Suprapubic skin (tissue), 4 donors: ENCODE measurements at regions not wholly inside any gene's neighbourhood (a gene's known extent, or its start where the extent isn't known, plus 50 kb on each side); places are given as distances from the start of the nearest gene placed in this dataset.

Experiments
- DNase-seq, 2 donors: peaks; one replicate each; pipeline ENCODE4 v3.0.0-alpha.2; 2019; ENCODE audit warnings: low spot score in 2 of 2
- H3K27ac ChIP-seq: fragments of 200-600 bp; sonication (generic); one replicate; pipeline ENCODE4 v1.5.1; 2019
- H3K27me3 ChIP-seq: fragments of 200-600 bp; sonication (generic); one replicate; pipeline ENCODE4 v1.5.1; 2019
- H3K36me3 ChIP-seq: fragments of 200-600 bp; sonication (generic); one replicate; pipeline ENCODE4 v1.5.1; 2019
- H3K4me1 ChIP-seq: fragments of 200-600 bp; sonication (generic); one replicate; pipeline ENCODE4 v1.5.1; 2019
- H3K4me3 ChIP-seq: fragments of 200-600 bp; sonication (generic); one replicate; pipeline ENCODE4 v1.5.1; 2019; ENCODE audit warnings: mild to moderate bottlenecking
- H3K9me3 ChIP-seq: fragments of 200-600 bp; sonication (generic); one replicate; pipeline ENCODE4 v1.5.1; 2019
- CTCF ChIP-seq, 2 donors: fragments of 200-600 bp in 1 of 2; fragments of 450-650 bp in 1 of 2; sonication (generic) in 1 of 2; IDR thresholded peaks; one replicate each; pipeline ENCODE4 v1.5.1; 2016 to 2019; ENCODE audit warnings: antibody characterized with exemption in 2 of 2, mild to moderate bottlenecking in 1 of 2, moderate library complexity in 1 of 2
- EP300 ChIP-seq: sonication (generic); formaldehyde crosslinking; IDR thresholded peaks from one replicate; pipeline ENCODE4 v1.6.1; 2017; ENCODE audit warnings: antibody characterized with exemption
- POLR2A ChIP-seq, 2 donors: fragments of 450-650 bp; IDR thresholded peaks; one replicate each; pipeline ENCODE4 v1.6.1; 2017; ENCODE audit warnings: antibody characterized with exemption in 2 of 2, mild to moderate bottlenecking in 2 of 2, moderate library complexity in 2 of 2
- POLR2AphosphoS5 ChIP-seq, 3 donors: sonication (generic); formaldehyde crosslinking; IDR thresholded peaks; one replicate each; pipeline ENCODE4 v1.6.1; 2017; ENCODE audit warnings: antibody characterized with exemption in 3 of 3
- WGBS: methylation state at CpG from one replicate; pipeline ENCODE4 v1.1.5; 2018; 5-methylcytosine and 5-hydroxymethylcytosine counted together

DNA sequence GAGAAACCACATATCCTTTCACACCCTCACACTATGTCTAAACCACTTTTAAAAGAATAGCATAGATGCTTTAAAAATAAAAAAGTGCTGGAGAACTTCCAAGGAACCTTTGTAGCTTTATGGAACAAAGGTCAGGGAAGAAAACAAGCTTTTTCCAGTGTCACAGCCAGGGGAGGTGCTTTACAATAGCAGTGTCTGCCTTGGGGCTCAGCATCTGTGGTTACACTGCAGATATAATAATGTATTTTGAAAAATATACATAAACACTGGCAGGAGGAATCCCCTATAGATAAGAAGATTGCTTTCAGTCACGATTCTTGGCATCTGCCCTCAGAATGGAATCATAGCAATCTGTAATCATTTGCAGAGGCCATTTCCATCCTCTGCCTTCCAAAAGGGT is 362.4 kb upstream of the LRRC3B start:
- TF ChIP-seq CTCF (IDR thresholded peaks at IDR 0.05), result no peak
- no peak for TF ChIP-seq EP300
- no peak for TF ChIP-seq POLR2A (IDR thresholded peaks at IDR 0.05)
- no peak for TF ChIP-seq POLR2AphosphoS5 (IDR thresholded peaks at IDR 0.05)
- no peak for DNase-seq
- H3K27ac ChIP-seq, result no peak overlapping the region

GRCh38 chr3:26264708-26265107 is 357.9 kb upstream of the LRRC3B start:
- whole genome bisulfite sequencing, result 67% methylated on average over 4 of the region's 4 CpGs
- no peak for DNase-seq

More for the DNA sequence above, 362.4 kb upstream of the LRRC3B start:
- WGBS, result 28% methylated on average over 1 of the region's 1 CpG
- Histone ChIP-seq H3K4me3 (no peak overlapping the region), H3K27me3 (no peaks in the 10 kb centered on the region), H3K9me3 (no peaks in the 10 kb centered on the region), H3K4me1 (no peaks in the 10 kb centered on the region), H3K36me3 (no peaks in the 10 kb centered on the region)

GRCh38 chr3:26271848-26272247 is 350.7 kb upstream of the LRRC3B start:
- no peak for TF ChIP-seq EP300
- TF ChIP-seq POLR2AphosphoS5 (IDR thresholded peaks at IDR 0.05), result no peak
- TF ChIP-seq CTCF (IDR thresholded peaks at IDR 0.05), result no peak
- TF ChIP-seq POLR2A (IDR thresholded peaks at IDR 0.05), result no peak
- no peak for DNase-seq
- Histone ChIP-seq H3K4me3 (no peak overlapping the region), H3K9me3 (no peaks in the 10 kb centered on the region), H3K4me1 (no peaks in the 10 kb centered on the region), H3K27me3 (no peaks in the 10 kb centered on the region), H3K36me3 (no peaks in the 10 kb centered on the region), H3K27ac (no peak overlapping the region)

More at GRCh38 chr3:26264708-26265107, 357.9 kb upstream of the LRRC3B start:
- no peak overlapping the region for H3K27ac ChIP-seq
- TF ChIP-seq POLR2AphosphoS5 (IDR thresholded peaks at IDR 0.05) (no peak), CTCF (IDR thresholded peaks at IDR 0.05) (no peak)
- no peaks in the 10 kb centered on the region for H3K4me1 ChIP-seq
- H3K27me3 ChIP-seq, result no peaks in the 10 kb centered on the region
- no peak overlapping the region for H3K4me3 ChIP-seq
- H3K9me3 ChIP-seq, result no peaks in the 10 kb centered on the region
- H3K36me3 ChIP-seq, result no peaks in the 10 kb centered on the region

- no peaks in the 10 kb centered on the region for H3K4me1 ChIP-seq
- no peaks in the 10 kb centered on the region for H3K27me3 ChIP-seq
- no peak overlapping the region for H3K27ac ChIP-seq
- TF ChIP-seq CTCF (IDR thresholded peaks at IDR 0.05) (no peak), EP300 (no peak), POLR2AphosphoS5 (IDR thresholded peaks at IDR 0.05) (no peak), POLR2A (IDR thresholded peaks at IDR 0.05) (no peak)
- no peaks in the 10 kb centered on the region for H3K9me3 ChIP-seq
- no peak for DNase-seq
- H3K4me3 ChIP-seq, result no peak overlapping the region
- no peaks in the 10 kb centered on the region for H3K36me3 ChIP-seq
Observed at GRCh38 chr3:26273196-26273595, 349.4 kb upstream of the LRRC3B start.

- no peak overlapping the region for H3K27ac ChIP-seq
- no peak overlapping the region for H3K4me3 ChIP-seq
- no peaks in the 10 kb centered on the region for H3K27me3 ChIP-seq
- TF ChIP-seq POLR2A (IDR thresholded peaks at IDR 0.05), result no peak
- TF ChIP-seq EP300, result no peak
- no peak for TF ChIP-seq POLR2AphosphoS5 (IDR thresholded peaks at IDR 0.05)
- no peak for TF ChIP-seq CTCF (IDR thresholded peaks at IDR 0.05)
- 45% methylated on average over 1 of the region's 1 CpG for WGBS
- no peak for DNase-seq
- no peaks in the 10 kb centered on the region for H3K36me3 ChIP-seq
- H3K4me1 ChIP-seq, result no peaks in the 10 kb centered on the region
- H3K9me3 ChIP-seq, result peaks cover 4% of the 10 kb centered on the region
Observed at GRCh38 chr3:26279091-26279490, 343.5 kb upstream of the LRRC3B start.
